Calu3 (cell line): ENCODE measurements at regions not wholly inside any gene's neighbourhood (a gene's known extent, or its start where the extent isn't known, plus 50 kb on each side); places are given as distances from the start of the nearest gene placed in this dataset.
A peak's percentile ranks its signal among the peaks of the same experiment; 100 is the strongest.

ENCODE experiments used
- BruUV-seq: library from RNA; stranded (reverse); fragments of 400-500 nt; replicated peaks from 2 replicates; lab custom pipeline; 2021; lab: Mats Ljungman, UMichigan
- CTCF ChIA-PET: fragments of 300-600 bp; sonication (Branson Sonifier 250); formaldehyde crosslinking; loops from one replicate; lab custom pipeline; 2022; ENCODE audit warnings: antibody characterized with exemption; lab: Charles Lee
- DNase-seq: peaks from one replicate; pipeline ENCODE4 v3.0.0; 2022
- H3K27ac Mint-ChIP-seq: one replicate; pipeline ENCODE4 v1.8.0; 2022; ENCODE audit warnings: mixed read lengths; ENCODE audit not compliant: unreplicated experiment
- H3K27me3 Mint-ChIP-seq: one replicate; pipeline ENCODE4 v1.8.0; 2022; ENCODE audit warnings: mixed read lengths; ENCODE audit not compliant: unreplicated experiment
- H3K36me3 Mint-ChIP-seq: one replicate; pipeline ENCODE4 v1.8.0; 2022; ENCODE audit warnings: mild to moderate bottlenecking, moderate library complexity, mixed read lengths; ENCODE audit not compliant: insufficient read depth, unreplicated experiment
- H3K4me1 Mint-ChIP-seq: one replicate; pipeline ENCODE4 v1.8.0; 2022; ENCODE audit warnings: mild to moderate bottlenecking, low read depth, mixed read lengths; ENCODE audit not compliant: unreplicated experiment
- H3K4me3 Mint-ChIP-seq: one replicate; pipeline ENCODE4 v1.8.0; 2022; ENCODE audit warnings: mild to moderate bottlenecking, low read depth, moderate library complexity, mixed read lengths; ENCODE audit not compliant: unreplicated experiment
- H3K9me3 Mint-ChIP-seq: one replicate; pipeline ENCODE4 v1.8.0; 2022; ENCODE audit warnings: low read depth, mixed read lengths; ENCODE audit not compliant: unreplicated experiment
- intact Hi-C: fragments of 100-400 bp; cut with micrococcal nuclease; formaldehyde crosslinking; loops from one replicate; pipeline ENCODE4 v1.10.0; 2022; ENCODE audit not compliant: unreplicated experiment
- TF ChIP-seq, protein P1 (sequence below): fragments of 200-600 bp; IDR thresholded peaks from one replicate; pipeline ENCODE4 v1.8.0; 2022; ENCODE audit warnings: antibody characterized with exemption; ENCODE audit not compliant: unreplicated experiment

- Mint-ChIP-seq H3K9me3 (no peaks in the 10 kb centered on the region), H3K36me3 (no peaks in the 10 kb centered on the region), H3K4me1 (no peaks in the 10 kb centered on the region), H3K27ac (no peak overlapping the region), H3K27me3 (no peaks in the 10 kb centered on the region), H3K4me3 (no peak overlapping the region)
- TF ChIP-seq, protein P1, sequence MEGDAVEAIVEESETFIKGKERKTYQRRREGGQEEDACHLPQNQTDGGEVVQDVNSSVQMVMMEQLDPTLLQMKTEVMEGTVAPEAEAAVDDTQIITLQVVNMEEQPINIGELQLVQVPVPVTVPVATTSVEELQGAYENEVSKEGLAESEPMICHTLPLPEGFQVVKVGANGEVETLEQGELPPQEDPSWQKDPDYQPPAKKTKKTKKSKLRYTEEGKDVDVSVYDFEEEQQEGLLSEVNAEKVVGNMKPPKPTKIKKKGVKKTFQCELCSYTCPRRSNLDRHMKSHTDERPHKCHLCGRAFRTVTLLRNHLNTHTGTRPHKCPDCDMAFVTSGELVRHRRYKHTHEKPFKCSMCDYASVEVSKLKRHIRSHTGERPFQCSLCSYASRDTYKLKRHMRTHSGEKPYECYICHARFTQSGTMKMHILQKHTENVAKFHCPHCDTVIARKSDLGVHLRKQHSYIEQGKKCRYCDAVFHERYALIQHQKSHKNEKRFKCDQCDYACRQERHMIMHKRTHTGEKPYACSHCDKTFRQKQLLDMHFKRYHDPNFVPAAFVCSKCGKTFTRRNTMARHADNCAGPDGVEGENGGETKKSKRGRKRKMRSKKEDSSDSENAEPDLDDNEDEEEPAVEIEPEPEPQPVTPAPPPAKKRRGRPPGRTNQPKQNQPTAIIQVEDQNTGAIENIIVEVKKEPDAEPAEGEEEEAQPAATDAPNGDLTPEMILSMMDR = no peak
- intact Hi-C loops = no loop called here
- no peak for DNase-seq
- CTCF ChIA-PET = no interaction called here
- BruUV-seq = no TSS peak
Measured at GRCh38 chr7:118046086-118046485, 137.9 kb upstream of the LSM8 start.

DNA sequence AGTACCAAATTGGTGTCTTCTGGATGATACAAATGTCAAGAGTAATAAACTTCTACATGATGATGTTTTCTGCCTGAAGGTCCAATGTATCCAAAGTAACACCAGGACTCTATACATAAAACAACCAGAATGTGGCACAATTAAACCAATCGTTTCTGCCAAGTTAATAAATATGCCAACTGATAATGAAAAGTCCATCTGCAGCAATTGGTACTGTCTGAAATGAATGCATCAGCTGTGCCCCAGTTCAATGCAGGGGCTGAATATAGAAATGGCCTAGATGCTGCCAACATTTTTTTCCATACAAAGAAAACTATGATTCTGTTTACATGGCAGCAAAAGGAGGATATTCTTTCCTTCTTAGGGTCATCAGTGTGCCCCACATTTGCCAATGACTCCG lies 137.2 kb upstream of the LSM8 start:
- Mint-ChIP-seq H3K27me3 (no peaks in the 10 kb centered on the region), H3K27ac (no peak overlapping the region), H3K9me3 (no peaks in the 10 kb centered on the region), H3K4me3 (no peak overlapping the region), H3K36me3 (no peaks in the 10 kb centered on the region), H3K4me1 (no peaks in the 10 kb centered on the region)
- no peak for DNase-seq
- BruUV-seq = no TSS peak
- CTCF ChIA-PET = no interaction called here
- TF ChIP-seq, protein P1 = no peak
- intact Hi-C loops = no loop called here

- CTCF ChIA-PET = no interaction called here
- DNase-seq = no peak
- H3K27ac Mint-ChIP-seq = no peak overlapping the region
- H3K4me3 Mint-ChIP-seq = no peak overlapping the region
- TF ChIP-seq, protein P1 = no peak
- intact Hi-C loops = no loop called here
- no peaks in the 10 kb centered on the region for H3K36me3 Mint-ChIP-seq
- H3K4me1 Mint-ChIP-seq = no peaks in the 10 kb centered on the region
- BruUV-seq = no TSS peak
- no peaks in the 10 kb centered on the region for H3K27me3 Mint-ChIP-seq
- no peaks in the 10 kb centered on the region for H3K9me3 Mint-ChIP-seq
Measured at GRCh38 chr7:118052336-118052735, 131.6 kb upstream of the LSM8 start.

DNA sequence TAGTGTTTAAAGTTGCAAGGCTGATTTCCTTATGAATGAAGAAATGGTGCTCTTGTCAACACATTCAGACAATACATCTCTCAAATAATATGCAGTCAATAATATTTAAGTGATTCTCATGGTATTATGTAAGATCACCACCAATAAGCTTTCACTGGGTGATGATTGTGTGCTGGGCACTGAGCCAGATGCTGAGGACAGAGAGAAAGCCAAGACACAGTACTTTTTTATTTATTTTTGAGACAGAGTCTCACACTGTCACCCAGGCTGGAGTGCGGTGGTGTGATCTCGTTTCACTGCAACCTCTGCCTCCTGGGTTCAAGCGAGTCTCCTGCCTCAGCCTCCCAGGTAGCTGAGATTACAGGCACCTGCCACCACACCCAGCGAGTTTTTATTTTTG lies 130.6 kb upstream of the LSM8 start:
- Mint-ChIP-seq H3K36me3 (no peaks in the 10 kb centered on the region), H3K27me3 (no peaks in the 10 kb centered on the region), H3K9me3 (no peaks in the 10 kb centered on the region), H3K27ac (no peak overlapping the region), H3K4me3 (no peak overlapping the region), H3K4me1 (no peaks in the 10 kb centered on the region)
- CTCF ChIA-PET = no interaction called here
- BruUV-seq = no TSS peak
- DNase-seq = peak; percentile 15
- TF ChIP-seq, protein P1 = no peak
- intact Hi-C loops = no loop called here
